GM20000 (cell line): ENCODE measurements at regions not wholly inside any gene's neighbourhood (a gene's known extent, or its start where the extent isn't known, plus 50 kb on each side); places are given as distances from the start of the nearest gene placed in this dataset.

Source experiments
- DNase-seq: peaks from one replicate; pipeline ENCODE4 v3.0.0; 2012; ENCODE audit warnings: low spot score
- TF ChIP-seq, protein P1 (sequence below): IDR thresholded peaks from 2 replicates; pipeline ENCODE4 v1.5.1; 2012; ENCODE audit warnings: mild to moderate bottlenecking, control low read depth; ENCODE audit errors: extremely low read depth, missing control alignments

- DNase-seq, result no peak
These were observed 381.3 kb upstream of the SPRED2 start for GRCh38 chr2:65813631-65814173.

GRCh38 chr2:65812887-65813286, 380.5 kb upstream of the SPRED2 start:
- DNase-seq, result no peak
- TF ChIP-seq, protein P1, sequence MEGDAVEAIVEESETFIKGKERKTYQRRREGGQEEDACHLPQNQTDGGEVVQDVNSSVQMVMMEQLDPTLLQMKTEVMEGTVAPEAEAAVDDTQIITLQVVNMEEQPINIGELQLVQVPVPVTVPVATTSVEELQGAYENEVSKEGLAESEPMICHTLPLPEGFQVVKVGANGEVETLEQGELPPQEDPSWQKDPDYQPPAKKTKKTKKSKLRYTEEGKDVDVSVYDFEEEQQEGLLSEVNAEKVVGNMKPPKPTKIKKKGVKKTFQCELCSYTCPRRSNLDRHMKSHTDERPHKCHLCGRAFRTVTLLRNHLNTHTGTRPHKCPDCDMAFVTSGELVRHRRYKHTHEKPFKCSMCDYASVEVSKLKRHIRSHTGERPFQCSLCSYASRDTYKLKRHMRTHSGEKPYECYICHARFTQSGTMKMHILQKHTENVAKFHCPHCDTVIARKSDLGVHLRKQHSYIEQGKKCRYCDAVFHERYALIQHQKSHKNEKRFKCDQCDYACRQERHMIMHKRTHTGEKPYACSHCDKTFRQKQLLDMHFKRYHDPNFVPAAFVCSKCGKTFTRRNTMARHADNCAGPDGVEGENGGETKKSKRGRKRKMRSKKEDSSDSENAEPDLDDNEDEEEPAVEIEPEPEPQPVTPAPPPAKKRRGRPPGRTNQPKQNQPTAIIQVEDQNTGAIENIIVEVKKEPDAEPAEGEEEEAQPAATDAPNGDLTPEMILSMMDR, result no peak

More at GRCh38 chr2:65813631-65814173, 381.3 kb upstream of the SPRED2 start:
- TF ChIP-seq, protein P1, result no peak

- no peak for DNase-seq
- TF ChIP-seq, protein P1, result no peak
These were observed 375.5 kb upstream of the SPRED2 start for GRCh38 chr2:65807942-65808341.

DNA sequence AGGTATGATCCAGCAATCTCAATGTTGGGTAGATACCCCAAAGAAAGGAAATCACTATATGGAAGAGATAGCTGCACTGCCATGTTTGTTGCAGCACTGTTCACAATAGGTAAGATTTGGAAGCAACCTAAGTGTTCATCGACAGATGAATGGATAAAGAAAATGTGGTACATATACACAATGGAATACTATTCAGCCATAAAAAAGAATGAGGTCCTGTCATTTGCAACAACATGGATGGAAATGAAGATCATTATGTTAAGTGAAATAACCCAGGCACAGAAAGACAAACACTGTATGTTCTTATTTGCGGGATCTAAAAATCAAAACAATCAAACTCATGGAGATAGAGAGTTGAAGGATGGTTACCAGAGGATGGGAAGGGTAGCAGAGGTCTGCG, 372.4 kb upstream of the SPRED2 start:
- no peak for DNase-seq
- TF ChIP-seq, protein P1, result no peak

- DNase-seq, result no peak
- TF ChIP-seq, protein P1, result no peak
These were observed 370.0 kb upstream of the SPRED2 start for GRCh38 chr2:65802298-65802942.

- no peak for DNase-seq
- TF ChIP-seq, protein P1, result no peak
These were observed 368.6 kb upstream of the SPRED2 start for GRCh38 chr2:65800998-65801397.

DNA sequence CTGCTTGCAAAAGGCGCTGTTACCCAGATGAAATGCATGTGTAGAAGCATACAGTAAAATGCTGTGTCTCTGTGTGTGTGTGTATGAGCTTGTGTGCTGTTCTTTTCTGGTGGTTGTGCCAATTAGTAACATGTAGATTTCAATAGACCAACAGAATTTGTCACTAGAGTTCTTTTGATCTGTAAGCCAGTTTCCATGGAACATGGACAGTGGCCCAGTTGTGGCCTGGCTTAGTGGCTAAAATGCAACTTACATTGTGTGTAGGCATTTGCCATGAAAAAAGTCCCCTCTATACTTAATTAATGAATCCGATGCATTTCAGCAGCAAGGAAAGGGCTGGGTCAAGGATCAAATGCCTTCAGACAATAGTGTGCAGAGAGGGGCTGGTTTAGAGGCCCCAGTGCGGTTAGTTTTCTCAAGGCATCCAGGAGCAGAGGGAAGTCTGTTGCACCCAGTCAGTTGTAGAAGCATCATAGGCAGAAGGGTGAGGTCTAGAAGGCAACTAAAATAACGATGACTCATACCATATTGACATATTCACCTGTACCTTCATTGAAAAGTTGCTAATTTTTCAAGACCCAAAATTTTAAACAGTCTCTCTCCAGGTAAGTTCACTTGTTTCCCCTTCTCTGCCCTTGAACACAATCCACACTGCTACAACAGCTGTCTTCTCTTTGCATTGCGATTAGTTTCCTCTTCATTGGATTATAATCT, 366.9 kb upstream of the SPRED2 start:
- TF ChIP-seq, protein P1, result no peak
- DNase-seq, result no peak
